Activated T-cell treated with anti-CD3 and anti-CD28 coated beads, Interleukin-2, amount 50 U/mL, for 1 hour (primary cell): ENCODE measurements at regions not wholly inside any gene's neighbourhood (a gene's known extent, or its start where the extent isn't known, plus 50 kb on each side); places are given as distances from the start of the nearest gene placed in this dataset.
"Not testable (repeated sequence)": the region's sequence is repeated elsewhere in the genome, so short reads cannot be mapped to it uniquely, and the experiment has no call there.

Experiments
- DNase-seq: peaks from one replicate; pipeline ENCODE4 v3.0.0-alpha.2; 2020

DNA sequence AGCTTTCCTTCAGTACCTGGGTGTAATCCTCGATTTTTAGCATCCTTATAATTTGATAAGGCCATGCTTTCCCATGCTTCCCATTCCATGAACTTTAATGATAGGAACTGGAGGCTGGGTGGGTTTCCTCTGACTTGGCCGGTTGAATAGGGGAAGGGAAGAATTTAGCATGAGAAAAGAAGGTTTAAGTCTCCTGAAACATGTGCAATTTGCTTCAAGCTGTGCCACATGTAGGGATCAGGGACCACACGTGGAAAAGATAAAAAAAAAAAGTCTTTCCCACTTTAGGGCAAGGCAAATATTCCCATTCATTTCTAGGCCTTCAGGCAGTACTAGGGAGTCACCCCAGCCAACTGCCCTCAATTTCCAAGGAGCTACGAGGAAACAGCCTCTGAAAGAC is 900.3 kb downstream of the DSC3 start:
- no peak for DNase-seq

DNA sequence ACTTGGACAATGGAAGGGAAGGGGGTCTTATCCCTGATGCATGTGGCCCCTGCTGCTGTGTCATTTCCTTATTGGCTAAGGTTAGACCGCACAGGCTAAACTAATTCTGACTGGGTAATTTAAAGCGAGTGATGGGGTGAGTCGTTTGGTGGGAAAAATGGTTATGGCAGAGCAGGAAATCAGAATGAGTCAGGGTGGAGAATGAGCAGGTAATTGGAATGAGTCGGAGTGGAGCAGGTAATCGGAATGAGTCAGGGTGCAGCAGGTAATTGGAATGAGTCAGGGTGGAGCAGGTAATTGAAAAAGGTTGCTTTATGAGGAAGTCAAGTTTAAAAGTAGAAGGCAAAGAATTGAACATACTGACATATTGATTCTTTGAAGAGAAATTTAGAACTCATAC is 901.0 kb downstream of the DSC3 start:
- not testable (repeated sequence) for DNase-seq

DNA sequence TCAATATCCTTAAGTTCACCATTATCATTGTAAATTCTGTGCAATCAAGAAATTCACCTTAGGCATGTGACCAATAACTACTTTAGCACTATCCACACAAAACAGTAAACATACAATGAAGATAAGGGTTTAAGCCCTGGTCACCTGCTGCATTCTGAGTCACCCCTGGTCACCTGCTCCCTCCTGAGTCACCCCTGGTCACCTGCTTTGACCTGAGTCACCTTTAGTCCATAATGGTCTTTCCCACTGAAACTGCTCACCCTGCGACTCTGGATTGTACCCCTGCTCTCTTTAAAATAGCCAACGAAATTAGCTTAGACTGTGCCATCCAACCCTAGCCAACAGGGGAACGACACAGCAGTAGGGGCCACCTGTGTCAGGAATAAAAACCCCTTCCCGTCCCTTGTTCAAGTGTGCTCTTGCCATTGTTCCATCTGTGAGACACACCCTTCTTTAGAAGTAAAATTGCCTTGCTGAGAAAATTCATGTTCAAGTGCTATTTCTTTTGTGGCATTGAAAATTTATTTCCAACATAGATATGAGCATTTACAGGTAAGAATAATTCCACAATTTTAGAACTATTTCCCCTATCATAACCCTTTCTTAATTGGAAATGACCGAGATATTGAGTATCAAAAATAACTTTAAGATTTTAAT is 902.8 kb downstream of the DSC3 start:
- DNase-seq: no peak

DNA sequence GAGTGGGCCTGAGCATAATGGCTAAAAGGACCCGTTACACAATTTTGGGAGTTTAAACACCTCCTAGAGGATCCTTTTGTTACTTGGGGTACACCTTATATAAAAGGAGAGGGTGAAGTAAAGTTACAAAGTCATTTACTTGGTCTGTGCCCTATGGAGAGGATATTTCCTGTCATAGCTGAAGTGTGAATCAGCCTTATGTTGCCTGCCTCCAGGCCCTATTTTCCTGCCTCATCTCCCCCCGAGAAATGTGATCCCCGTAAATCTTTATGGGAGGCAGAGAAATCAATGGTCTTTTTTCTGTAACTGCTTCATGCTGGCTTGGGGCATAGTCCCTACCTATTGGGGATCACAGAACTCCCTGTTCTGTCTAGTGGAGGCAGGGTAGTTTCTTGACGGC is 906.6 kb downstream of the DSC3 start:
- DNase-seq: no peak

DNA sequence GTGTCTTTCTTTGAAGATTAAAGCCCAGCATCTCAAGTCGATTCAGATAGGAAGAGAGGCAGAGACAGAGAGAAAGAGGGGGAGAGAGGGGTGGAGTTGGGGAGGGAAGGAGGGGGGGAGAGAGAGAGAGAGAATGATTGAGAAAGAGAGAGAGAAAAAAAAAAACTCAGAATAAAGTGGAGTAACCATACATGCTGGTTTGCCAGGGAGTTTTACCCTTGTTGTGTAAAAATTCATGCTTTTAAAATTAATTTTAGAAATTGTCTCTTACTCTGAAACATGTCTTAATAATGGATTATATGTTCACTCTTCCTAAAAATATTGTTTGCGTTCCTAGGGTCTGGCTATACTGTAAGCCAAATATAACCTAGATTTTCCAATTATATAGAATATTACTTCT is 908.5 kb downstream of the DSC3 start:
- no peak for DNase-seq

DNA sequence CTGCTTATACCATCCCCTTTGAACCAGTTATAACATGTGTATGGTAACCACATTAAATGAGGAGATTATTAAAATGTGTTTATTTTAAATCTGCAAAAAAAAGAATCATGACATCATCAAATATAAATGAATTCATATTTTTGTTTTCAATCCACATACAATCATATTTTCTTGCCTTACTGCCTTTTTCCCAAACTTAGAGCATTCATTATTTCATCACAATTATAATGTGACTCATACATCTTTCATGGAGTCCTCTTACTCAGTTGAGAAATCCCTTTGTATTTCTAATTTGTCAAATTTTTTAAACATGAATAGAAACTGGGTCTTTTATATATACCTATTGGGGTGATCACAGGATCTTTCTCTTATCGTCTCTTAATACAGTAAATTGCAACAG is 909.6 kb downstream of the DSC3 start:
- DNase-seq: no peak

DNA sequence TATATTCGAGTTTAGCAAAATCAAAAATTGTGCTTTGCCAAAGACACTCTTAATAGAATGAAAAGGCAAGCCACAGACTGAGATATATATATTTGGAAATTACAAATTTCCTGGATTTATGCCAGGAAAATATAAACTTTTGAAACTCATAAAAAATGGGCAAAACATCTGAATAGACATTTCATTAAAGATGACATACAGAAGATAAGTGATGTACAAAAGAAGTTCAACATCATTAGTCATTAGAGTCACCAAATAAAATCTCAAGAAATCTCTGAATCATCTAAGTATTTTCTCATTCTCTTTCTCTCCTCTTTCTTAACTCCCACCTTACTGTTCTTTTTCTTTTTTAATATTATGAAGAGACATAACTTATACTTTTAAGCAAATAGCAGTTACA is 921.1 kb downstream of the DSC3 start:
- no peak for DNase-seq

DNA sequence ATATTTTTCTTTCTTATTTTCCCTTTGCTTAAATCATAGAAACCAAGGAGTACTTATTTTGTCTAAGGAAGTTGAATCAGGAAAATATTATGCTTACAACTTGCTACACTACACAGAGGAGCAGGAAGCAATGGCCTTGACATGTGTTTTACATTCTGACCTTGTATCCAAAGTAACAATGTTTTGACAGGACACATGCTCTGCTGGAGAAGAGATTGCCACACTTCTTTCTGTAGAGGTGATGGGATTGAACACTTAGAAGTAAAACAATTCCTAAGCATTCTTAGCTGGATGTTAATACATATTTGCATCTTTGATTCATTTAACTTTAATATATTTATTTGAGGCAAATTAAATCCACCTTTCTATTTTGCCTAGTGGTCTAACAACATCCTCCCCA is 929.1 kb downstream of the DSC3 start:
- no peak for DNase-seq

DNA sequence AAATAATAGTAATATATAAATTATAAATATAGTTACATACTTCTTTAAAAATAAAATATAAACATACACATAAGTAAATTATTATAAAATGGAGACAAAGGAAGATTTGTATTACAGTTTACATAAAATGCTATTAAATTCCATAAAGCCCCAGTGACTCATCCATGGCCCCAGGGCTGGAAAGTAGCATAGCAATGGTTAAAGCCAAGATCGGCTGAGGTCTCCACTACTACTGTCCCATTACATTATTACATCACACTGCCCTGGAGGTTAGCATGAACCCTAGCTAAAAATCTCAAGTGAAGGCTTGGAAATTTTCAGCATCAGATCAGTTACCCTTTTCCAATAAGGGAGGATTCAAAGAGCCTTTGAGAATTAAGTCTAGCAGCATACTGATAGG is 936.2 kb downstream of the DSC3 start:
- no peak for DNase-seq

DNA sequence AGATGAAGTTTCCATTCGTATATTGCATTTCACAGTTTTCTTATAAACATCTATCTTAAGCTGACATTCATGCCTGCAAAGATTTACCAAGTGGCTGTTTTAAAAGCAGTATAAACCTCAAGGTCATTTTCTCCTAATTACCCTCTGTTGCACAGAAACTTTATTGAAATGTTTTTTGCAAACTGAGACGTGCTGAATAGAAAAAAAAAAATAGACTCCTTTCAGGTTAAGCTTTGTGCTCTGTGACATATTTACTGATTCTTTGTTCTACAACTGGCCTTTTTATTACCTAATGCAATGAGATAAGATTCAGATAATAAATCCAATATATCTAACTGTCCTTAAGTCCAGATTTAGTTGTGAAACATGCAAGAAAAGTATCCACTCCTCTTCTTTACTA is 938.7 kb downstream of the DSC3 start:
- DNase-seq: no peak

DNA sequence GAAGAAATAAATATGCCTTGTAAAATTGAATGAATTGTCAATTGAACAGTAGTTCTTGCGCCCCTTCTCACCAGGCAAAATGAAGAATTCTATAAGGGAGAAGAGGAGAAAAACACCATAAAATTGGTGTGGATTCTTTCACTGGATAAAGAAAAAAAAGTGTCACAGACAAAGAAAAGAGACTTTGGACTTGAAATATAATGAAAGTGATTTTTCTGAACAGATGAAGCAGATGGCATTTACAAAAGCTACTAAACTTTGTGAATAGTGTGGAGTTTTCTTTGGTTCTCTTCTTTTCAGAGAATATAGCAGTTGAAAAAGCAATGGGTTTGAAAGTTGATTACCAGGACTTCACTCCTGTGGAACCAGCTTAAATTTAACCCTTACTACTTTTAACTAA is 945.7 kb downstream of the DSC3 start:
- no peak for DNase-seq

DNA sequence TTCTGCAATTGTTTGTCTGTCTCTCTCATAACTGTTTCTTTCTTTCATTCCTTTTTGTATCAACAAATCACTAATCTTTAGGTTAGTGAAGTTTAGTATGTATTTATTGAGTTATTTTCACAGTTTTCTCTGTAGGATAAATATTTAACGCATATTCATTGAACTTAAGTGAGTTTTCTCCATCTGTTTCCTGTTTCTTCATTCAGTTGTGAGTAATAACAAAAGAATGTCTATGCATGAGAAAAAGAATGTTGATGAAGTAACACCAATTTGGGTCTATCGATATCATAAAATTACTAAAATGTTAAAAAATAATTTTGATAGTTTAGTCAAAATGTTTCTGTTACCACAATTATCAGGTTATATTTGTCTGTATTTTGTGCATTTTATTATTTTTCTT is 948.0 kb downstream of the DSC3 start:
- DNase-seq: no peak

DNA sequence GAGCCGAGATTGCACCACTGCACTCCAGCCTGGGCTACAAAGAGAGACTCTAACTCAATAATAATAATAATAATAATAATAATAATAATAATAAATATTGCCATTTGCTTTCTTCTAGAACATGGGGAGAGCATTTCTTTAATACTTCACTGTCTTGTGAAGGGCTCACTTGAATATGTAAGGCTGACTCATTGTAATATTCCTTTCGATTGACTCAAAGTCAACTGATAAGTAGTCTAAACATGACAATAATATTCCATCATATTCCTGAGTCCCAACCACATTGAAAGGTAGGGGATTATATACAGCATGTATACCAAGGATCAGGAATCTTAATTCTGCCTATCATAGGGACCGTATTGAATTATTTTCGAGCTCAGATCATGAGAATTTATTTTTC is 949.2 kb downstream of the DSC3 start:
- DNase-seq: no peak

DNA sequence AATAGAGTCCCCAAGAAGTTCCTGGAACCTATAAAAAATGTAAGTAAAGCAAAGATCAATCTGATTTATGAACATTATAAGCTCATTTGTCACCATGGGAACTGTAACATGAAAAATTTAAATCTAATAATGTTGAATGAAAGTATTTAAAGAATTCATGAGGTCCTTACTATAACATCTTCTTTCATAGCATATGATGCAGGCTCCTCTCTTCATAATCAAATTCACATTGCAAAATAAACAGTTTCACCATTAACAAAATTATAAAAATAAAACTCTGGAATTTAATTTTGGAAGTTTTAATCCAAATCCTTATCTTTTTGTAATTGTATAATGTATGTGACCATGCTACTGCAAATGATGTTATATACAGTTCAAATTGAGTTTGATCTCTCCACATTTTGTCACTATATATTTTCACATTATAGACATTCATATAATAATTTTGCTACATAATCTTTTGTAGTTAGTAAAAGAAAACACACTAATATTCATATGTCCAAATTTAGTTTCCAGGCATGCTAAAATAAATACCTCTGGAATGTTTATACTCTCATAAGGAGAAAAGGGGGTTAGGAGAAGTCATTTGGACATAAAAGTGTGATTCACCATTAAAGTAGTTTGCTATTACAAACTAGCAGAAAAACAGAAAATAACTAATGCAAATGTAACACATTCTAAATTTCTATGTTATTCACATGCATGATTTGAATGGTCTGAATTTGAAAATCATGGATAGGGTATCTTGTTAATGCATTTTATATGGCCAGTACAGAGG is 954.1 kb downstream of the DSC3 start:
- DNase-seq: no peak

DNA sequence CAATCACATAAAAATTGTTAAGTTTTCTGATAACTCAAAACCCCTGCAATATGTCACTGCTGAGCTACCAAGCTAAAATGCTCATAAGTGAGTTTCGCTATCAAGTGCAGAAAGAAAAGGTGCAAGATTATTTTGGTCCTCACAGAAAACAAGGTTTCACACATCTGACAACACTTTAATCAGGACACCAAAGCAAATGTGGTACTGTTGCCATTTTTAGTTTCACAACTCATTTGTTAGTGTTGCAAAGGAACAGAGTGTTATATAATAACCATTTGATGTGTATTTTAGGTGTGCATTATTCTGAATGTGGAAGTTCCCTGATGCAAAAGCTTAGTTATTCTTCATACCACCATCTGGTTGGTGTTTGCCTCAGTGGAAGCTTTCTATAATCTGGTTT is 956.2 kb downstream of the DSC3 start:
- no peak for DNase-seq

DNA sequence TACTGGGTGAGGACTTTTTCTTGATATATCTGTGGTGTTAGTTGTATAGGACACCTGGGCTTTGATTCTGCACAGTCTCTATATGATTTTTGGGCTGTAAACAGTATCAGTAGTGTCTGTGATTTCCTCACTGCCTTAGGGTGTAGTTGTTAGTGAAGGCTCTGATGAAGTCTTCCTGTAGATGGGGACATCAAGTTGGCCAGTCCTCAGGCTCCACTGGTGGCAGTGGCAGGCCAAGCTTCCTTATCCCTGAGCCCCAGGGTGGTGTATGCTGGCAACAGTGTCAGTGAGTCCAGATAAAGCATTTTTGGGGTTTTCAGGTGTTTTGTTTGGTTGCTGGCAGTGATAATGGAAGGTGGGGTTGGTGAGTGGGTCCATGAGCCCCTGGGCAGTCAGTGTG is 961.4 kb downstream of the DSC3 start:
- no peak for DNase-seq

DNA sequence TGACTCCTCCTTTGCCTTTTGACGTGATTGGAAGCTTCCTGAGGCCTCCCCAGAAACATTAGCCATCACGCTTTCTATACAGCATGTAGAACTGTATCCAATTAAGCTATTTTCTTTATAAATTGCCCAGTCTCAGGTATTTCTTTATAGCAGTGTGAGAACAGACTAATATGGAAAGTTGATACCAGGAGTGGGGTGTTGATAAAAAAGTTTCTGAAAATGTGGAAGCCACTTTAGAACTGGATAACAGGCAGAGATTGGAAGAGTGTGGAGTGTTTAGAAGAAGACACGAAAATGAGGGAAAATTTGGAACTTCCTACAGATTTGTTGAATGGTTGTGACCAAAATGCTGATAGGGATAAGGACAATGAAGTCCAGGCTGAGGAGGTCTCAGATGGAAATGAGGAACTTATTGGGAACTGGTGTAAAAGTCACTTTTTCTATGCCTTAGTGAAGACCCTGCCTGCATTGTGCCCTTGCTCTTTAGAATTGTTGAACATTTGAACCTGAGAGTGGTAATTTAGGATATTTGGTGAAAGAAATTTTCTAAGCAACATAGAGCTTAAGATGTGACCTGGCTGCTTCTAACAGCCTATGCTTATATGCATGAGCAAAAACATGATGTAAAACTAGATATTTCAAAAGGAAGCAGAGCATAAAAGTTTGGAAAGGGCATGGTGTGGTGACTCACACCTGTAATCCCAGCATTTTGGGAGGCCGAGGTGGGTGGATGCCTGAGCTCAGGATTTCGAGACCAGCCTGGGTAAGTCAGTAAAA is 969.7 kb downstream of the DSC3 start:
- no peak for DNase-seq

DNA sequence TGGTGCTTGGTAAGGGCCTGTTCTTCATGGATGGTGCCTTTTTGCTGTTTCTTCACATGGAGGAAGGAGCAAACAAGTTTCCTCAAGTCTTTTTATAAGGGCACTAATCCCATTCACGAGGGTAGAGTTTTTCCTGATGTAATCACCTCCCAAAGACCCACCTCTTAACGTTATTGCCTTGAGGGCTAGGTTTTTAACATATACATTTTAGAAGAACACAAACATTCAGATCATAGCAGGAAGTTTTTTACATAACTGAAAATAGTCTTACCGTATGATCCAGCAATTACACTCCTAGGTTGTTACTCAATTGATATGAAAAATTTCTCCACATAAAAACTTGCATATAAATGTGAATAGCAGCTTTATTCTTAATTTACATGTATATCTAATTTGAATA is 976.3 kb downstream of the DSC3 start:
- no peak for DNase-seq

DNA sequence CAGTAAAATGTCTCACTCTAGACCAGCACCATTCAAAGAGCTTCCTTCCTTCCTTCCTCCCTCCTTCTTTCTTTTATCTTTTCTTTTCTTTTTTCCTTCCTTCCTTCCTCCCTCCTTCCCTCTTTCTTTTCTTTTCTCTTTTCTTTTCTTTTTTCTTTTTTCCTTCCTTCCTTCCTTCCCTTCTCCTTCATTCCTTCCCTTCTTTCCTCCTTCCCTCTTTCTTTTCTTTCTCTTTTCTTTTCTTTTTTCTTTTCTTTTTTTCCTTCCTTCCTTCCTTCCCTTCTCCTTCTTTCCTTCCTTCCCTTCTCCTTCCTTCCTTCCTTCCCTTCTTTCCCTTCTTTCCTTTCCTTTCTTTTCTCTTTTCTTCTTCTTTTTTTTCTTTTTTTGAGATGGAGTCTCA is 985.1 kb downstream of the DSC3 start:
- no peak for DNase-seq

DNA sequence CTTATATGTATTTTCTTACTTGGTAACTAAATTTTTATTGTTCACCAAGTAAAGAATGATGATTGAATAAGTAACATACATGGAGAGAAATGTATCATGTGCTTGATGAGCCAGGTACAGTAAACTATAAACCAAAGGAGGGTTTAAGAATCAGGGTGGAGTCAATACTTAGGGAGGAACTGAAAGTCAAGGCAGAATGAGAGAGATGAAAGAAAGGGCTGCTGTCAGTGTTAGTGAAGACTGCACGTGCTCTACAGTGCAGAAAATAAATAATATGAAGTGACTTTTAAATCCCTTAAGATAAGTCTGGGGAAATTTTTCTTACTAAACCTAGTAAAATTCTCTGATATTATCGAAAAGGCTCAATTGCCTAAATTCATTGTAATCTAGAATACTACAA is 986.0 kb downstream of the DSC3 start:
- no peak for DNase-seq

DNA sequence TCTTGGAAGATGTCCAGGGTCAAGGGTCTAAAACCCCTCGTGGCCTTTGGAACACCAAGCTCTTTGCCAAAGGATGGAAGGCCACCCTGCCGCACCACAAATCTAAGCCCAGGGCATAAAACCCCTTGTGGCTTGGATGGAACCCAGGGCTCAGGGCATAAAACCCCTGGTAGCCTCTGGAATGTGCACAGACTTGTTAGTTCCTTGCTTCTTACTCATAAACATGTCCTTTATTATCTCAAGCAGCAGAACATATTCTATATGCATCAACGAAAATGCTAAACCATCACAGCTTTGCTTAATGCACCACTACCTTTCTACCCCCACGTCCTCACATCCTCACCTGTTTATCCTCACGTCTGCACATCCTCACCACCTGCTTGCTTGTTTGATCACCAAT is 998.0 kb downstream of the DSC3 start:
- DNase-seq: no peak

DNA sequence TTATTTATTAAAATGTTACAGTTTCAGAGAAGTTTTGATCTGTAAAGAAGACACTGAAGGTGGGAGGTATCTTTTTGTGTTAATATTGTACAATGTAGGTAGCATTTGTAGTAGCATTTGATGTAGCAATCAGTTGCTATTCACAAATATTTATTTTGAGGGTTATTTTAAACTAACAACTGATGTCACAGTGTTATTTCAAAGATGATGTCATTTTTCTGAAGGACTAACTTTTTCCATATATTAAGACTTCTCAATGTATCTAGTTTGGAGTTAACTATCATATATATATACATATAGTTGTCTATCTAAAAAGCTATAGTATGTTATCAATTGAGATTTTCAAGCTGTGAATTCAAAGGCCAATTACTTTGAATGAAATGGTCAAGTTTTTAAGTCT is 1003.3 kb downstream of the DSC3 start:
- DNase-seq: no peak

DNA sequence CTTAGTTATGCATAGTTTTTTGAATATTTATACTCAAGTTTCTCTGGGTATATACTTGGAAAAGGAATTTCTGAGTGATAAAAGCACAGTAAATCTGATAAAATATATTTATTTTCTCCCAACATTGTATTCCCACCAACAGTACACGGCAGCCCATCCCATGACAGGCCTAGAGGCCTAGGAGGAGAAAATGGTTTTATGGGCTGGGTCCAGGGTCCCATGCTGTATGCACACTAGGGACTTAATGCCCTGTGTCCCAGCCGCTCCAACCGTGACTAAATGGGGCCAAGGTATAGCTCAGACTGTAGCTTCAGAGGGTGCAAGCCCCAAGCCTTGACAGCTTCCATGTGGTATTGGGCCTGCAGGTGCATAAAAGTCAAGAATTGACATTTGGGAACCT is 1007.7 kb downstream of the DSC3 start:
- DNase-seq: no peak

DNA sequence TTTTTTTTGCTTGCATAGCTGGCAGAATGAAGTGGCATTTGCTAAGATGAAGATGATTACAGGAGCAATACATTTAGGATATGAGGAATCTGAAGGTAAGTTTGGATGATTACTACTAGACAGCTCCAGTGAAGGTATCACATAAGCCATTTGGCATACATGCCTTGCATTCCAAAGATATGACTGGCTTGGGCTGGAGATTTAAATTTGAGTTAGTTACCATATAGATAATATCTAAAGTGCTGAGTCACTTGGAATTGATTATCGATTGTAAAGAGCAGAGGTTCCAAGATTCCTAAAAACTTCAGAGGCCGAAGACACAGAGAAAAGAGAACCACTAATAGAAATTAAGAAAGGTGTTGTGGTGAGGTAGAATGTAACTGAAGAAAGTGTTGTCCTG is 1026.4 kb downstream of the DSC3 start:
- no peak for DNase-seq
